Mesodermal cell (in vitro differentiated cells): ENCODE measurements at regions not wholly inside any gene's neighbourhood (a gene's known extent, or its start where the extent isn't known, plus 50 kb on each side); places are given as distances from the start of the nearest gene placed in this dataset.

Experiments used
- H3K27ac ChIP-seq: 2 replicates; pipeline ENCODE4 v1.7.0; 2013; ENCODE audit warnings: mild to moderate bottlenecking, low read depth, low read length, moderate library complexity; ENCODE audit not compliant: severe bottlenecking
- H3K36me3 ChIP-seq: 2 replicates; pipeline ENCODE4 v1.7.1; 2013; ENCODE audit warnings: mild to moderate bottlenecking, low read length, moderate library complexity; ENCODE audit not compliant: control insufficient read depth, insufficient read depth
- H3K4me1 ChIP-seq: one replicate; pipeline ENCODE4 v1.7.1; 2013; ENCODE audit warnings: mild to moderate bottlenecking, low read length; ENCODE audit not compliant: insufficient read depth, control insufficient read depth, poor library complexity, severe bottlenecking
- H3K4me3 ChIP-seq: 2 replicates; pipeline ENCODE4 v1.7.0; 2013; ENCODE audit warnings: low read length, control low read depth, mild to moderate bottlenecking; ENCODE audit not compliant: insufficient read depth, poor library complexity, severe bottlenecking; ENCODE audit errors: extremely low read depth
- H3K9me3 ChIP-seq: 2 replicates; pipeline ENCODE4 v1.7.1; 2013; ENCODE audit warnings: mild to moderate bottlenecking, low read length, moderate library complexity; ENCODE audit not compliant: control insufficient read depth
- WGBS, 2 experiments: methylation state at CpG; one replicate each; pipeline ENCODE4 v1.1.5; 2013; ENCODE audit warnings: missing lambda C conversion rate in 2 of 2; ENCODE audit not compliant: insufficient coverage in 2 of 2; 5-methylcytosine and 5-hydroxymethylcytosine counted together

- Histone ChIP-seq H3K27ac (no peak overlapping the region), H3K9me3 (no peaks in the 10 kb centered on the region), H3K4me3 (no peak overlapping the region), H3K36me3 (no peaks in the 10 kb centered on the region), H3K4me1 (no peaks in the 10 kb centered on the region)
- 100% methylated on average over 1 of the region's 2 CpGs; no CpG with 5 or more reads in 1 of the 2 experiments for WGBS, 2 experiments
Measured at GRCh38 chr4:110977554-110977953, 354.7 kb upstream of the PITX2 start.

- WGBS, 2 experiments = 77 to 81% methylated on average over 1 to 2 of the region's 2 CpGs
- H3K9me3 ChIP-seq = no peaks in the 10 kb centered on the region
- H3K4me3 ChIP-seq = no peak overlapping the region
Measured at GRCh38 chr4:110978761-110979160, 355.9 kb upstream of the PITX2 start.

GRCh38 chr4:110982486-110982885 is 359.6 kb upstream of the PITX2 start:
- Histone ChIP-seq H3K4me3 (no peak overlapping the region), H3K4me1 (no peaks in the 10 kb centered on the region), H3K9me3 (no peaks in the 10 kb centered on the region), H3K27ac (no peak overlapping the region), H3K36me3 (no peaks in the 10 kb centered on the region)
- no CpG with 5 or more reads among the region's 1 CpG for WGBS, 2 experiments

More at GRCh38 chr4:110978761-110979160, 355.9 kb upstream of the PITX2 start:
- Histone ChIP-seq H3K36me3 (no peaks in the 10 kb centered on the region), H3K27ac (no peak overlapping the region), H3K4me1 (no peaks in the 10 kb centered on the region)

DNA sequence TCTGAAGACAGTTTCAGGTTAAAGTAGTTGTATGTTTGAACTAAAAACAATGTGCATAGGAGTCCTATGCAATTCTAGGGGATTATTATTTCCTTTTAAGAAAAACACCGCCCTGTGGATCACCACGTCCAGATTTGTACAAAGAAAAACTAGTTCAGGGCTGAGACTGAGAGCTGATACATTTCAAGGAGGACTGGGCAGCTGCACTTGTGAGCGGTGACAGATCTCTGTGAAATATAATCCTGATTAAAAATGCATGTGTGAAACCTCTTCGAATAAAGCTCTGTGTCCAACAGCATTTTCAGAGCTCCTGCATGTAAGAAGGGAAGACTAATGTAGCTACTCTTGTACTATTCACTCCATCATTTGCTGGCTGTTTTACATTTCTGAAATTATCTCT is 365.8 kb upstream of the PITX2 start:
- no peaks in the 10 kb centered on the region for H3K9me3 ChIP-seq
- H3K4me3 ChIP-seq = no peak overlapping the region
- 87 to 95% methylated on average over 2 to 4 of the region's 4 CpGs for WGBS, 2 experiments
- H3K27ac ChIP-seq = no peak overlapping the region
- no peaks in the 10 kb centered on the region for H3K36me3 ChIP-seq
- H3K4me1 ChIP-seq = no peaks in the 10 kb centered on the region

GRCh38 chr4:110989125-110989524 is 366.2 kb upstream of the PITX2 start:
- no peak overlapping the region for H3K27ac ChIP-seq
- no peaks in the 10 kb centered on the region for H3K9me3 ChIP-seq
- no peak overlapping the region for H3K4me3 ChIP-seq
- no CpG with 5 or more reads among the region's 1 CpG for WGBS, 2 experiments
- no peaks in the 10 kb centered on the region for H3K36me3 ChIP-seq
- H3K4me1 ChIP-seq = no peaks in the 10 kb centered on the region

DNA sequence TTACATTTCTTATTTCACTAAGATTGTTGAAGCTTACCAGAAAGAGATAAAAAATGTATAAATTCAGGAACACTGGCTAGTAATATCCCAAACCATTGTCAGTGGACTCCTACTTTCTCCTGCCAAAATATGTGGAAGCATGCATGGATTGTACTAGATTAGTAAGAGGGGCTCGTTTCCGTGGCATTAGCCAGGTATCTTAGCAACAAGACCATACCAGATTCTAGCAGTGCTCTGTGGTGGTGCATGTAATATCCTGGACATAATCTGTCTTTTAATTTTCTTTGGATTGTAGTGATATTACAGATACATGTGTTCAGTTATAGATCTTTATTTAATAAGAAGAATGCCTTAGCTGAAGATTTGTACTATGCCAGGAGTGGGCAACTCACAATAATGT is 371.9 kb upstream of the PITX2 start:
- no peak overlapping the region for H3K27ac ChIP-seq
- H3K4me3 ChIP-seq = no peak overlapping the region
- no CpG with 5 or more reads among the region's 2 CpGs for WGBS, 2 experiments
- H3K4me1 ChIP-seq = no peaks in the 10 kb centered on the region
- H3K9me3 ChIP-seq = no peaks in the 10 kb centered on the region
- H3K36me3 ChIP-seq = no peaks in the 10 kb centered on the region

- H3K9me3 ChIP-seq = no peaks in the 10 kb centered on the region
- no CpG with 5 or more reads among the region's 1 CpG for WGBS, 2 experiments
- no peaks in the 10 kb centered on the region for H3K4me1 ChIP-seq
- no peak overlapping the region for H3K4me3 ChIP-seq
- no peak overlapping the region for H3K27ac ChIP-seq
- H3K36me3 ChIP-seq = no peaks in the 10 kb centered on the region
Measured at GRCh38 chr4:110998320-110998719, 375.4 kb upstream of the PITX2 start.

DNA sequence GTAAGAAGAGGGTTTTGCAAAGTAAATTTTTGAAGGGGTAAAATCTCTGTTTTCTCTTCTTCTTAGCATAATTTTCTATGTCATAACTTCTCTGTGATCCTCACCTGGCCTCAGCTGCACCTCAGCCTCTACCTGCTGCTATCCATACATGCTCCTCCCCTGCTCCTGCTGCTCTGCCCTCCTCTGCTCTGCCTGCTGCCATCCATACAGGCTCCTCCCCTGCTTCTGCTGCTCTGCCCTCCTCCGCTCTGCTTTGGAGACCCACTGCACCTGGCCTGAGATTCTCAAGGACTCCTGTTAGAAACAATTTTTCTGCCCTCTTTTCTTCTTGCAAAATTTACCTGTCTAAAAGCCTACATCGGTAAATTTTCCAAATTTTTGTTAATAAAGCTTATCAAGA is 388.6 kb upstream of the PITX2 start:
- Histone ChIP-seq H3K36me3 (no peaks in the 10 kb centered on the region), H3K4me3 (no peak overlapping the region)
- WGBS, 2 experiments = 63% methylated on average over 1 of the region's 2 CpGs; no CpG with 5 or more reads in 1 of the 2 experiments

GRCh38 chr4:111013846-111014245 is 391.0 kb upstream of the PITX2 start:
- no peak overlapping the region for H3K4me3 ChIP-seq
- H3K36me3 ChIP-seq = no peaks in the 10 kb centered on the region
- H3K27ac ChIP-seq = no peak overlapping the region
- 92 to 96% methylated on average over 3 to 5 of the region's 7 CpGs for WGBS, 2 experiments
- no peaks in the 10 kb centered on the region for H3K4me1 ChIP-seq
- H3K9me3 ChIP-seq = no peaks in the 10 kb centered on the region

More for the DNA sequence above, 388.6 kb upstream of the PITX2 start:
- no peaks in the 10 kb centered on the region for H3K4me1 ChIP-seq
- no peak overlapping the region for H3K27ac ChIP-seq
- no peaks in the 10 kb centered on the region for H3K9me3 ChIP-seq

DNA sequence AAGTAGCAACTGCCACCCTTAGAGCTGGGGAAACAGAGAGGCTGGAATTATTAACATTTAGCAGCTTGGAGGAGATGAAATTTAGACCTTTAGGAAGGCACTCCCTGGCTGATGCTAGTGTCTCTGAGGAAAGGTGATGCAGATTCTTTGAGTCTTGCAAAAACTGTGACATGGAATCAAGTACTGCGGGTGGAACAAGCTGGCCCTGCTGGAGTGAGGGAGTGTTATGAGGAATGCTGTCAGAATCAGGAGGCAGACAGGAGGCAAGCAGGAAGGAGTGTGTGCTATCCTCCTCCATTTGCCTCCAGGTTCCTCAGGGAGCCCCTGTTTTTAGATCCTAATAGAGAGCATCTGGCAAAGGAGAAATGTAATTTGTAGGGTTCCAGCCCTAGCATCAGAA is 391.7 kb upstream of the PITX2 start:
- 88% methylated on average over 1 of the region's 1 CpG for WGBS, 2 experiments
- H3K36me3 ChIP-seq = no peaks in the 10 kb centered on the region

DNA sequence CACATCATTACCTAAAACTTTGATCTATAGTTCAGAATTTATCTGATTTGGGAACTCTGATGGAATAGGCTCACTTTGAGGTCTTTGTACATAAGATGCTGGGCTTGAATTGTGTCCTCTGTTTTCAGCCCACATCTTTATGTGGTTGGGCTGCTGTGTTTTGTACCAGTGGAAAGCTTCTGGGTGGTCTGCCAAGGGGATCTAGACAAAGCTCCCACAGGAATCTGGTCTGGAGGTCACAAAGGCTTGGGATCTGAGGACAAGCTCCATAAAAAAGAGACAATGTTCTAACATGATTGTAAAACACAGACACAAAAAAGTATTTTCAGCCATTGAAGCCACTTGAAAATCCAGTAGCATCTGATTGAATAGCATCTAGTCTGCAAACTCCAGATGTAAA is 393.5 kb upstream of the PITX2 start:
- Histone ChIP-seq H3K4me3 (no peak overlapping the region), H3K36me3 (no peaks in the 10 kb centered on the region), H3K9me3 (no peaks in the 10 kb centered on the region), H3K27ac (no peak overlapping the region), H3K4me1 (peaks cover 6% of the 10 kb centered on the region)

More for the DNA sequence above, 391.7 kb upstream of the PITX2 start:
- H3K4me1 ChIP-seq = no peaks in the 10 kb centered on the region
- H3K4me3 ChIP-seq = no peak overlapping the region
- no peak overlapping the region for H3K27ac ChIP-seq
- H3K9me3 ChIP-seq = no peaks in the 10 kb centered on the region
